Epithelial cell of esophagus (primary cell): ENCODE measurements at regions not wholly inside any gene's neighbourhood (a gene's known extent, or its start where the extent isn't known, plus 50 kb on each side); places are given as distances from the start of the nearest gene placed in this dataset.

Source experiments
- DNase-seq: peaks from one replicate; pipeline ENCODE4 v3.0.0; 2010; ENCODE audit warnings: low read depth
- H3K4me3 ChIP-seq: 2 replicates; pipeline ENCODE4 v1.5.1; 2011; ENCODE audit warnings: mild to moderate bottlenecking, low read length, control low read depth
- TF ChIP-seq, protein P1 (sequence below): IDR thresholded peaks from 2 replicates; pipeline ENCODE4 v1.5.1; 2011; ENCODE audit warnings: low read depth, mild to moderate bottlenecking, low read length, control low read depth, inconsistent platforms; ENCODE audit not compliant: insufficient read depth; ENCODE audit errors: missing control alignments

DNA sequence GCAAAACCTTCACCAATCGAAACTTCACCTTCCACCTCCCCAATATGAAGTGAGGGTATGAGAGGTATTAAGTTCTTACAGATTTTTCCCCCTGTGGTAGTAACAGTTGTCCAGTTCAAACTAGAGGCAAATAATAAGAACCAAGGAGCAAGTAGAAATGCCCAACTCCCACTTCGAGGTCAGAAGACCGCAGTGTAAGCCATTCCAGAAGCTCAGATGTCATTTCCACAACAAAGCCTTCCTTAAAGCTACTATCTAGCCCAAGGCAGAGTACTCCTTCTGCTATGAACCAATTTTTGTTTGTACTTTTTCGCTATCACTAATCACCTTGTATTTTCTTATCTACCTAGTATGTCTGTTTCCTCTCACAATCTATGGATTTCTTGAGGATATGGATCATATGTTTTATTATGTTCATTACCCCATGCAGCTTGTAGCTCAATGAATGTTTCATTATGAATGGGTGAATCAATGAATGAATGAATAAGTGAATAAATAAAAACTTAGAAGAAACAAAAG lies 235.7 kb upstream of the KCNMB2 start:
- TF ChIP-seq, protein P1, sequence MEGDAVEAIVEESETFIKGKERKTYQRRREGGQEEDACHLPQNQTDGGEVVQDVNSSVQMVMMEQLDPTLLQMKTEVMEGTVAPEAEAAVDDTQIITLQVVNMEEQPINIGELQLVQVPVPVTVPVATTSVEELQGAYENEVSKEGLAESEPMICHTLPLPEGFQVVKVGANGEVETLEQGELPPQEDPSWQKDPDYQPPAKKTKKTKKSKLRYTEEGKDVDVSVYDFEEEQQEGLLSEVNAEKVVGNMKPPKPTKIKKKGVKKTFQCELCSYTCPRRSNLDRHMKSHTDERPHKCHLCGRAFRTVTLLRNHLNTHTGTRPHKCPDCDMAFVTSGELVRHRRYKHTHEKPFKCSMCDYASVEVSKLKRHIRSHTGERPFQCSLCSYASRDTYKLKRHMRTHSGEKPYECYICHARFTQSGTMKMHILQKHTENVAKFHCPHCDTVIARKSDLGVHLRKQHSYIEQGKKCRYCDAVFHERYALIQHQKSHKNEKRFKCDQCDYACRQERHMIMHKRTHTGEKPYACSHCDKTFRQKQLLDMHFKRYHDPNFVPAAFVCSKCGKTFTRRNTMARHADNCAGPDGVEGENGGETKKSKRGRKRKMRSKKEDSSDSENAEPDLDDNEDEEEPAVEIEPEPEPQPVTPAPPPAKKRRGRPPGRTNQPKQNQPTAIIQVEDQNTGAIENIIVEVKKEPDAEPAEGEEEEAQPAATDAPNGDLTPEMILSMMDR, result no peak
- DNase-seq, result no peak
- H3K4me3 ChIP-seq, result no peak overlapping the region

- peak; percentile 4 for DNase-seq
- H3K4me3 ChIP-seq, result no peak overlapping the region
- TF ChIP-seq, protein P1, result no peak
These were observed 233.0 kb upstream of the KCNMB2 start for GRCh38 chr3:178302966-178303930.

GRCh38 chr3:178304758-178305467 lies 231.3 kb upstream of the KCNMB2 start:
- peak; percentile 36 for DNase-seq
- H3K4me3 ChIP-seq, result no peak overlapping the region
- TF ChIP-seq, protein P1, result no peak

GRCh38 chr3:178306432-178307115 lies 229.7 kb upstream of the KCNMB2 start:
- DNase-seq, result no peak
- TF ChIP-seq, protein P1, result no peak
- no peak overlapping the region for H3K4me3 ChIP-seq

- H3K4me3 ChIP-seq, result no peak overlapping the region
- peak; percentile 40 for DNase-seq
- TF ChIP-seq, protein P1, result no peak
These were observed 227.5 kb upstream of the KCNMB2 start for GRCh38 chr3:178308771-178309170.

GRCh38 chr3:178310949-178311348 lies 225.3 kb upstream of the KCNMB2 start:
- H3K4me3 ChIP-seq, result no peak overlapping the region
- no peak for DNase-seq
- TF ChIP-seq, protein P1, result no peak
